Neural crest cell (in vitro differentiated cells): ENCODE measurements at regions not wholly inside any gene's neighbourhood (a gene's known extent, or its start where the extent isn't known, plus 50 kb on each side); places are given as distances from the start of the nearest gene placed in this dataset.

Experiments
- DNase-seq: peaks from one replicate; pipeline ENCODE4 v3.0.0; 2021; ENCODE audit warnings: low read depth, mixed read lengths, low spot score
- H3K27ac Mint-ChIP-seq: one replicate; pipeline ENCODE4 v1.8.0; 2021; ENCODE audit warnings: mild to moderate bottlenecking, mixed read lengths; ENCODE audit not compliant: unreplicated experiment
- H3K27me3 Mint-ChIP-seq: 2 replicates; pipeline ENCODE4 v1.8.0; 2021; ENCODE audit warnings: low read depth, mild to moderate bottlenecking, mixed read lengths
- H3K36me3 Mint-ChIP-seq: 2 replicates; pipeline ENCODE4 v1.8.0; 2021; ENCODE audit warnings: low read depth, mild to moderate bottlenecking, mixed read lengths
- H3K4me1 Mint-ChIP-seq: 2 replicates; pipeline ENCODE4 v1.8.0; 2021; ENCODE audit warnings: mixed read lengths
- H3K4me3 Mint-ChIP-seq: one replicate; pipeline ENCODE4 v1.8.0; 2021; ENCODE audit warnings: mild to moderate bottlenecking, mixed read lengths
- H3K9me3 Mint-ChIP-seq: 2 replicates; pipeline ENCODE4 v1.8.0; 2021; ENCODE audit warnings: mixed read lengths
- CTCF ChIP-seq: fragments of 200-600 bp; sonication (generic); conservative IDR thresholded peaks from 2 replicates; pipeline ENCODE4 v1.5.0; 2021; ENCODE audit warnings: antibody characterized with exemption, mild to moderate bottlenecking

- Mint-ChIP-seq H3K9me3 (no peaks in the 10 kb centered on the region), H3K27ac (no peak overlapping the region), H3K4me1 (no peaks in the 10 kb centered on the region), H3K27me3 (no peaks in the 10 kb centered on the region), H3K36me3 (no peaks in the 10 kb centered on the region), H3K4me3 (no peak overlapping the region)
- TF ChIP-seq CTCF, result no peak
- no peak for DNase-seq
These were observed 90.4 kb upstream of the PLPPR4 start for GRCh38 chr1:99173900-99174299.

GRCh38 chr1:99176753-99177152 lies 87.5 kb upstream of the PLPPR4 start:
- Mint-ChIP-seq H3K27ac (no peak overlapping the region), H3K27me3 (no peaks in the 10 kb centered on the region), H3K4me3 (no peak overlapping the region), H3K4me1 (no peaks in the 10 kb centered on the region), H3K9me3 (no peaks in the 10 kb centered on the region), H3K36me3 (no peaks in the 10 kb centered on the region)
- DNase-seq, result no peak
- TF ChIP-seq CTCF, result no peak

- no peak overlapping the region for H3K4me3 Mint-ChIP-seq
- no peaks in the 10 kb centered on the region for H3K4me1 Mint-ChIP-seq
- TF ChIP-seq CTCF, result peak; percentile 25
- no peak for DNase-seq
- H3K27me3 Mint-ChIP-seq, result no peaks in the 10 kb centered on the region
- H3K9me3 Mint-ChIP-seq, result no peaks in the 10 kb centered on the region
- H3K27ac Mint-ChIP-seq, result no peak overlapping the region
- H3K36me3 Mint-ChIP-seq, result no peaks in the 10 kb centered on the region
These were observed 86.8 kb upstream of the PLPPR4 start for GRCh38 chr1:99177465-99177864.

- peak; percentile 73 for DNase-seq
- Mint-ChIP-seq H3K9me3 (peaks cover 3% of the 10 kb centered on the region), H3K27ac (peak overlapping the region; percentile 90), H3K36me3 (no peaks in the 10 kb centered on the region), H3K27me3 (no peaks in the 10 kb centered on the region), H3K4me1 (no peaks in the 10 kb centered on the region), H3K4me3 (no peak overlapping the region)
- peak; percentile 91 for TF ChIP-seq CTCF
These were observed 83.9 kb upstream of the PLPPR4 start for GRCh38 chr1:99180343-99180808.

- no peak for DNase-seq
- H3K27ac Mint-ChIP-seq, result no peak overlapping the region
- no peak for TF ChIP-seq CTCF
These were observed 83.4 kb upstream of the PLPPR4 start for GRCh38 chr1:99180915-99181314.

GRCh38 chr1:99181892-99182291 lies 82.4 kb upstream of the PLPPR4 start:
- no peaks in the 10 kb centered on the region for H3K27me3 Mint-ChIP-seq
- H3K27ac Mint-ChIP-seq, result no peak overlapping the region
- no peaks in the 10 kb centered on the region for H3K36me3 Mint-ChIP-seq
- peaks cover 3% of the 10 kb centered on the region for H3K9me3 Mint-ChIP-seq
- no peak overlapping the region for H3K4me3 Mint-ChIP-seq
- TF ChIP-seq CTCF, result no peak
- no peak for DNase-seq
- no peaks in the 10 kb centered on the region for H3K4me1 Mint-ChIP-seq

More at GRCh38 chr1:99180915-99181314, 83.4 kb upstream of the PLPPR4 start:
- peaks cover 3% of the 10 kb centered on the region for H3K9me3 Mint-ChIP-seq
- no peaks in the 10 kb centered on the region for H3K4me1 Mint-ChIP-seq
- no peak overlapping the region for H3K4me3 Mint-ChIP-seq
- no peaks in the 10 kb centered on the region for H3K36me3 Mint-ChIP-seq
- no peaks in the 10 kb centered on the region for H3K27me3 Mint-ChIP-seq
